ENCODE measurements at regions not wholly inside any gene's neighbourhood (a gene's known extent, or its start where the extent isn't known, plus 50 kb on each side); places are given as distances from the start of the nearest gene placed in this dataset.

- no peak for DNase-seq
These were observed 573.9 kb downstream of the TCERG1L start for GRCh38 chr10:130737621-130738020.

- no peak for DNase-seq
These were observed 572.3 kb downstream of the TCERG1L start for GRCh38 chr10:130739016-130739756.

- DNase-seq: no peak
These were observed 571.8 kb downstream of the TCERG1L start for GRCh38 chr10:130739757-130740145.

GRCh38 chr10:130740166-130740565, 571.4 kb downstream of the TCERG1L start:
- DNase-seq: no peak

- DNase-seq: no peak
These were observed 570.4 kb downstream of the TCERG1L start for GRCh38 chr10:130740915-130741750.

- no peak for DNase-seq
These were observed 569.3 kb downstream of the TCERG1L start for GRCh38 chr10:130741901-130742855.

GRCh38 chr10:130742941-130743675, 568.4 kb downstream of the TCERG1L start:
- DNase-seq: no peak

- DNase-seq: no peak
These were observed 567.7 kb downstream of the TCERG1L start for GRCh38 chr10:130743751-130744271.

- no peak for DNase-seq
These were observed 566.9 kb downstream of the TCERG1L start for GRCh38 chr10:130744631-130745030.

GRCh38 chr10:130745251-130745650, 566.3 kb downstream of the TCERG1L start:
- no peak for DNase-seq

- DNase-seq: no peak
These were observed 565.7 kb downstream of the TCERG1L start for GRCh38 chr10:130745821-130746220.

GRCh38 chr10:130746311-130746710, 565.2 kb downstream of the TCERG1L start:
- DNase-seq: no peak

- no peak for DNase-seq
These were observed 564.2 kb downstream of the TCERG1L start for GRCh38 chr10:130747356-130747755.

- no peak for DNase-seq
These were observed 563.6 kb downstream of the TCERG1L start for GRCh38 chr10:130747946-130748345.

GRCh38 chr10:130748409-130749057, 563.0 kb downstream of the TCERG1L start:
- DNase-seq: no peak

- DNase-seq: no peak
These were observed 561.6 kb downstream of the TCERG1L start for GRCh38 chr10:130749911-130750310.

GRCh38 chr10:130750441-130750840, 561.1 kb downstream of the TCERG1L start:
- DNase-seq: no peak

GRCh38 chr10:130751106-130751840, 560.2 kb downstream of the TCERG1L start:
- no peak for DNase-seq

- DNase-seq: no peak
These were observed 559.7 kb downstream of the TCERG1L start for GRCh38 chr10:130751851-130752250.

GRCh38 chr10:130756651-130757050, 554.9 kb downstream of the TCERG1L start:
- no peak for DNase-seq

- DNase-seq: no peak
These were observed 554.2 kb downstream of the TCERG1L start for GRCh38 chr10:130757271-130757670.

Data from NCI-H1092 (cell line).